Skin epidermis (tissue), 12 donors: ENCODE measurements at regions not wholly inside any gene's neighbourhood (a gene's known extent, or its start where the extent isn't known, plus 50 kb on each side); places are given as distances from the start of the nearest gene placed in this dataset.
"Not testable (repeated sequence)": the region's sequence is repeated elsewhere in the genome, so short reads cannot be mapped to it uniquely, and the experiment has no call there.

ENCODE experiments used
- H3K27ac ChIP-seq, 21 experiments: fragments of 200-600 bp; sonication (generic) in 11 of 21; one replicate each; pipeline ENCODE4 v1.5.0; 2020; ENCODE audit warnings: mild to moderate bottlenecking in 3 of 21, inconsistent platforms in 2 of 21, moderate library complexity in 2 of 21
- H3K4me3 ChIP-seq, 7 experiments: fragments of 200-600 bp; sonication (generic) in 2 of 7; one replicate each; pipeline ENCODE4 v1.5.0; 2020; ENCODE audit warnings: inconsistent platforms in 2 of 7, mild to moderate bottlenecking in 2 of 7, moderate library complexity in 1 of 7

- no peak overlapping the region for H3K4me3 ChIP-seq
These were observed 743.1 kb upstream of the ARRDC3 start for GRCh38 chr5:92126182-92126581.

GRCh38 chr5:92119110-92119509 lies 736.0 kb upstream of the ARRDC3 start:
- Histone ChIP-seq H3K4me3 (no peak overlapping the region), H3K27ac (no peak overlapping the region)

More at GRCh38 chr5:92126182-92126581, 743.1 kb upstream of the ARRDC3 start:
- no peak overlapping the region for H3K27ac ChIP-seq

GRCh38 chr5:92106808-92107207 lies 723.7 kb upstream of the ARRDC3 start:
- H3K4me3 ChIP-seq = no peak overlapping the region
- no peak overlapping the region for H3K27ac ChIP-seq

GRCh38 chr5:92104126-92104525 lies 721.0 kb upstream of the ARRDC3 start:
- Histone ChIP-seq H3K4me3 (no peak overlapping the region), H3K27ac (no peak overlapping the region)

- H3K4me3 ChIP-seq = no peak overlapping the region
- H3K27ac ChIP-seq = no peak overlapping the region
These were observed 719.2 kb upstream of the ARRDC3 start for GRCh38 chr5:92102313-92102712.

GRCh38 chr5:92092239-92092638 lies 709.1 kb upstream of the ARRDC3 start:
- H3K4me3 ChIP-seq = no peak overlapping the region
- H3K27ac ChIP-seq = no peak overlapping the region

GRCh38 chr5:92086059-92086811 lies 703.1 kb upstream of the ARRDC3 start:
- no peak overlapping the region for H3K27ac ChIP-seq
- no peak overlapping the region for H3K4me3 ChIP-seq

GRCh38 chr5:92081958-92082712 lies 699.0 kb upstream of the ARRDC3 start:
- Histone ChIP-seq H3K27ac (no peak overlapping the region), H3K4me3 (no peak overlapping the region)

- Histone ChIP-seq H3K27ac (no peak overlapping the region), H3K4me3 (no peak overlapping the region)
These were observed 687.7 kb upstream of the ARRDC3 start for GRCh38 chr5:92070786-92071185.

GRCh38 chr5:92064993-92065392 lies 681.9 kb upstream of the ARRDC3 start:
- H3K4me3 ChIP-seq = no peak overlapping the region

GRCh38 chr5:92051741-92052140 lies 668.6 kb upstream of the ARRDC3 start:
- H3K4me3 ChIP-seq = no peak overlapping the region
- no peak overlapping the region for H3K27ac ChIP-seq

More at GRCh38 chr5:92064993-92065392, 681.9 kb upstream of the ARRDC3 start:
- H3K27ac ChIP-seq = no peak overlapping the region

- Histone ChIP-seq H3K27ac (no peak overlapping the region), H3K4me3 (no peak overlapping the region)
These were observed 667.9 kb upstream of the ARRDC3 start for GRCh38 chr5:92050970-92051369.

- no peak overlapping the region for H3K27ac ChIP-seq
- H3K4me3 ChIP-seq = no peak overlapping the region
These were observed 659.0 kb upstream of the ARRDC3 start for GRCh38 chr5:92041911-92042660.

GRCh38 chr5:92041206-92041605 lies 658.1 kb upstream of the ARRDC3 start:
- H3K27ac ChIP-seq = no peak overlapping the region
- H3K4me3 ChIP-seq = no peak overlapping the region

- H3K27ac ChIP-seq, H3K4me3 ChIP-seq: not testable (repeated sequence)
These were observed 646.7 kb upstream of the ARRDC3 start for GRCh38 chr5:92029792-92030191.

- no peak overlapping the region for H3K4me3 ChIP-seq
- H3K27ac ChIP-seq = no peak overlapping the region
These were observed 640.4 kb upstream of the ARRDC3 start for GRCh38 chr5:92023555-92023954.

- H3K27ac ChIP-seq = no peak overlapping the region
- no peak overlapping the region for H3K4me3 ChIP-seq
These were observed 640.0 kb upstream of the ARRDC3 start for GRCh38 chr5:92023141-92023471.

GRCh38 chr5:92022415-92023140 lies 639.5 kb upstream of the ARRDC3 start:
- Histone ChIP-seq H3K4me3 (no peak overlapping the region), H3K27ac (no peak overlapping the region)

- no peak overlapping the region for H3K27ac ChIP-seq
- no peak overlapping the region for H3K4me3 ChIP-seq
These were observed 636.4 kb upstream of the ARRDC3 start for GRCh38 chr5:92019376-92019990.

- Histone ChIP-seq H3K4me3 (no peak overlapping the region), H3K27ac (no peak overlapping the region)
These were observed 634.7 kb upstream of the ARRDC3 start for GRCh38 chr5:92017776-92018175.
